GM23338 (cell line): ENCODE measurements at regions not wholly inside any gene's neighbourhood (a gene's known extent, or its start where the extent isn't known, plus 50 kb on each side); places are given as distances from the start of the nearest gene placed in this dataset.
"Not testable (repeated sequence)": the region's sequence is repeated elsewhere in the genome, so short reads cannot be mapped to it uniquely, and the experiment has no call there.

Source experiments
- ATAC-seq: fragments of 200-7000 bp; cut with Tn5 transposase; 3 replicates; pipeline ENCODE4 v1.9.1; 2020
- DNase-seq: peaks from one replicate; pipeline ENCODE4 v3.0.0-alpha.2; 2015; ENCODE audit warnings: low spot score
- H2AFZ ChIP-seq: fragments of 200-600 bp; sonication (generic); 2 replicates; pipeline ENCODE4 v1.8.0; 2016; ENCODE audit warnings: antibody characterized with exemption, mild to moderate bottlenecking, moderate library complexity
- H3F3A ChIP-seq: fragments of 200-600 bp; sonication (generic); replicated peaks from 2 replicates; pipeline ENCODE4 v1.8.0; 2017; ENCODE audit warnings: antibody characterized with exemption, mixed run types, low read depth
- H3K27ac ChIP-seq: fragments of 200-600 bp; sonication (generic); 2 replicates; pipeline ENCODE4 v1.6.1; 2016; ENCODE audit warnings: low read depth
- H3K27me3 ChIP-seq: fragments of 200-600 bp; sonication (generic); 2 replicates; pipeline ENCODE4 v1.8.0; 2016; ENCODE audit warnings: mild to moderate bottlenecking, mixed run types, moderate library complexity; ENCODE audit not compliant: insufficient read depth
- H3K36me3 ChIP-seq: fragments of 200-600 bp; sonication (generic); 2 replicates; pipeline ENCODE4 v1.8.0; 2016; ENCODE audit warnings: mild to moderate bottlenecking; ENCODE audit not compliant: insufficient read depth
- H3K4me1 ChIP-seq: fragments of 200-600 bp; sonication (generic); 2 replicates; pipeline ENCODE4 v1.8.0; 2016; ENCODE audit warnings: mild to moderate bottlenecking, moderate library complexity; ENCODE audit not compliant: insufficient read depth
- H3K4me2 ChIP-seq: fragments of 200-600 bp; sonication (generic); 2 replicates; pipeline ENCODE4 v1.7.1; 2017; ENCODE audit warnings: mixed run types
- H3K4me3 ChIP-seq: fragments of 200-600 bp; sonication (generic); 2 replicates; pipeline ENCODE4 v1.6.1; 2016; ENCODE audit warnings: mixed run types
- H3K79me2 ChIP-seq: fragments of 200-600 bp; sonication (generic); replicated peaks from 2 replicates; pipeline ENCODE4 v1.8.0; 2017; ENCODE audit warnings: mild to moderate bottlenecking; ENCODE audit not compliant: insufficient read depth
- H3K9me2 ChIP-seq: fragments of 200-600 bp; sonication (generic); 2 replicates; pipeline ENCODE4 v1.8.0; 2017; ENCODE audit not compliant: insufficient read depth
- H4K20me1 ChIP-seq: fragments of 200-600 bp; sonication (generic); replicated peaks from 2 replicates; pipeline ENCODE4 v1.8.0; 2017; ENCODE audit warnings: mild to moderate bottlenecking; ENCODE audit not compliant: insufficient read depth
- H3K27ac Mint-ChIP-seq: 2 replicates; pipeline ENCODE4 v1.8.0; 2020; ENCODE audit warnings: inconsistent platforms, mild to moderate bottlenecking, moderate library complexity, mixed read lengths
- H3K27me3 Mint-ChIP-seq: 3 replicates; pipeline ENCODE4 v1.8.0; 2022; ENCODE audit warnings: low read depth, mild to moderate bottlenecking, moderate library complexity, mixed read lengths, inconsistent platforms; ENCODE audit not compliant: insufficient read depth, poor library complexity
- H3K36me3 Mint-ChIP-seq: 3 replicates; pipeline ENCODE4 v1.8.0; 2021; ENCODE audit warnings: low read depth, mild to moderate bottlenecking, inconsistent platforms, moderate library complexity, mixed read lengths
- H3K4me1 Mint-ChIP-seq: 3 replicates; pipeline ENCODE4 v1.8.0; 2020; ENCODE audit warnings: mild to moderate bottlenecking, inconsistent platforms, mixed read lengths
- H3K4me3 Mint-ChIP-seq: 3 replicates; pipeline ENCODE4 v1.8.0; 2021; ENCODE audit warnings: moderate library complexity, mild to moderate bottlenecking, inconsistent platforms, mixed read lengths
- H3K9me3 Mint-ChIP-seq: 3 replicates; pipeline ENCODE4 v1.8.0; 2020; ENCODE audit warnings: moderate library complexity, mild to moderate bottlenecking, inconsistent platforms, mixed read lengths
- CREB1 ChIP-seq: fragments of 250-450 bp; sonication (Bioruptor Pico); IDR thresholded peaks from 2 replicates; pipeline ENCODE4 v1.5.0; 2020; ENCODE audit warnings: low read depth, mild to moderate bottlenecking, moderate library complexity
- CTCF ChIP-seq, 2 experiments: fragments of 200-600 bp in 1 of 2; sonication (generic) in 1 of 2; conservative IDR thresholded peaks; 2 replicates each; pipeline versions ENCODE4 v1.5.1 to v1.6.1; 2016 to 2017; ENCODE audit warnings: antibody characterized with exemption in 2 of 2, low read depth in 2 of 2, mild to moderate bottlenecking in 2 of 2, moderate library complexity in 1 of 2
- ETS1 ChIP-seq: IDR thresholded peaks from 2 replicates; pipeline ENCODE4 v1.6.1; 2016; ENCODE audit warnings: antibody characterized with exemption
- EZH2phosphoT487 ChIP-seq: fragments of 200-600 bp; sonication (generic); IDR thresholded peaks from one replicate; pipeline ENCODE4 v1.8.1; 2018; ENCODE audit warnings: antibody characterized with exemption; ENCODE audit not compliant: unreplicated experiment
- JUNB ChIP-seq: IDR thresholded peaks from one replicate; pipeline ENCODE4 v1.6.1; 2016; ENCODE audit warnings: antibody characterized with exemption; ENCODE audit not compliant: unreplicated experiment
- NANOG ChIP-seq: IDR thresholded peaks from 2 replicates; pipeline ENCODE4 v1.6.1; 2016; ENCODE audit warnings: antibody characterized with exemption, borderline replicate concordance
- POLR2AphosphoS5 ChIP-seq: IDR thresholded peaks from 2 replicates; pipeline ENCODE4 v1.6.1; 2016; ENCODE audit warnings: antibody characterized with exemption, low read depth
- REST ChIP-seq: IDR thresholded peaks from one replicate; pipeline ENCODE4 v1.6.1; 2018; ENCODE audit warnings: antibody characterized with exemption; ENCODE audit not compliant: unreplicated experiment
- STAT1 ChIP-seq: IDR thresholded peaks from one replicate; pipeline ENCODE4 v1.6.1; 2016; ENCODE audit warnings: antibody characterized with exemption; ENCODE audit not compliant: unreplicated experiment
- ZNF114 ChIP-seq: fragments of 250-450 bp; sonication (Bioruptor Pico); IDR thresholded peaks from 2 replicates; pipeline ENCODE4 v1.5.0; 2020; ENCODE audit warnings: mild to moderate bottlenecking, moderate library complexity
- ZNF331 ChIP-seq: fragments of 250-450 bp; sonication (Bioruptor Pico); IDR thresholded peaks from 2 replicates; pipeline ENCODE4 v1.5.0; 2020; ENCODE audit warnings: low read depth, mild to moderate bottlenecking, moderate library complexity
- ZNF462 ChIP-seq: fragments of 250-450 bp; sonication (Bioruptor Pico); IDR thresholded peaks from 2 replicates; pipeline ENCODE4 v1.5.0; 2020; ENCODE audit warnings: mild to moderate bottlenecking, moderate library complexity

GRCh38 chr16:85243308-85243707, 131.0 kb upstream of the CIBAR2 start:
- Mint-ChIP-seq H3K27ac (no peak overlapping the region), H3K4me1 (peaks cover 48% of the 10 kb centered on the region), H3K4me3 (no peak overlapping the region), H3K36me3 (no peaks in the 10 kb centered on the region; the same call in 2 of the 3 replicates), H3K9me3 (no peaks in the 10 kb centered on the region; the same call in 2 of the 3 replicates), H3K27me3 (peaks cover 14% of the 10 kb centered on the region)
- Histone ChIP-seq H3F3A (peaks cover 7% of the 10 kb centered on the region; the same call in 1 of the 2 replicates), H3K4me2 (no peak overlapping the region), H3K36me3 (no peaks in the 10 kb centered on the region), H2AFZ (no peak overlapping the region), H3K9me2 (no peaks in the 10 kb centered on the region), H4K20me1 (no peaks in the 10 kb centered on the region; the same call in 1 of the 2 replicates), H3K27me3 (no peaks in the 10 kb centered on the region), H3K27ac (no peak overlapping the region), H3K4me3 (no peak overlapping the region), H3K4me1 (peaks cover 12% of the 10 kb centered on the region), H3K79me2 (peaks cover 12% of the 10 kb centered on the region)
- DNase-seq (no peak), ATAC-seq (no peak)
- no peak for TF ChIP-seq CTCF (conservative IDR thresholded peaks at IDR 0.05; ENCODE audit: low read depth in 2 of 2)
- TF ChIP-seq ZNF331 (CRISPR knock-in tag), result no peak
- no peak for TF ChIP-seq REST
- no peak for TF ChIP-seq ZNF462 (CRISPR knock-in tag)
- TF ChIP-seq JUNB, result no peak
- no peak for TF ChIP-seq POLR2AphosphoS5
- TF ChIP-seq NANOG, result no peak
- TF ChIP-seq EZH2phosphoT487, result no peak
- no peak for TF ChIP-seq ETS1
- TF ChIP-seq CREB1 (CRISPR knock-in tag), result no peak
- TF ChIP-seq ZNF114 (CRISPR knock-in tag), result no peak
- no peak for TF ChIP-seq STAT1

- H3K36me3 Mint-ChIP-seq, H3K27ac Mint-ChIP-seq: not testable (repeated sequence)
These were observed 132.2 kb upstream of the CIBAR2 start for GRCh38 chr16:85244452-85244851.

More at GRCh38 chr16:85244452-85244851, 132.2 kb upstream of the CIBAR2 start:
- not testable (repeated sequence) for H3K36me3 ChIP-seq, DNase-seq, H3K4me3 ChIP-seq, H3K4me1 ChIP-seq, H3K27me3 ChIP-seq, H3K4me2 ChIP-seq, ATAC-seq, H4K20me1 ChIP-seq, H3K9me2 ChIP-seq, H3K9me3 Mint-ChIP-seq, H3K4me3 Mint-ChIP-seq, H2AFZ ChIP-seq, H3K27ac ChIP-seq, H3F3A ChIP-seq
- H3K79me2 ChIP-seq, result peaks cover 13% of the 10 kb centered on the region
- Mint-ChIP-seq H3K27me3 (peaks cover 17% of the 10 kb centered on the region), H3K4me1 (peaks cover 38% of the 10 kb centered on the region)
